GM23248 (cell line): ENCODE measurements at regions not wholly inside any gene's neighbourhood (a gene's known extent, or its start where the extent isn't known, plus 50 kb on each side); places are given as distances from the start of the nearest gene placed in this dataset.

Experiments used
- DNase-seq: peaks from one replicate; pipeline ENCODE4 v3.0.0-alpha.2; 2015
- H2AFZ ChIP-seq: fragments of 200-600 bp; sonication (generic); 2 replicates; pipeline ENCODE4 v1.6.1; 2016; ENCODE audit warnings: antibody characterized with exemption
- H3F3A ChIP-seq: fragments of 200-600 bp; sonication (generic); 2 replicates; pipeline ENCODE4 v1.6.1; 2016; ENCODE audit warnings: mild to moderate bottlenecking, antibody characterized with exemption, mixed run types; ENCODE audit not compliant: insufficient read depth
- H3K27ac ChIP-seq: fragments of 200-600 bp; sonication (generic); 2 replicates; pipeline ENCODE4 v1.5.1; 2016; ENCODE audit warnings: mild to moderate bottlenecking
- H3K27me3 ChIP-seq: fragments of 200-600 bp; sonication (generic); replicated peaks from 2 replicates; pipeline ENCODE4 v1.6.1; 2016; ENCODE audit warnings: mild to moderate bottlenecking; ENCODE audit not compliant: insufficient read depth
- H3K36me3 ChIP-seq: fragments of 200-600 bp; sonication (generic); 2 replicates; pipeline ENCODE4 v1.6.1; 2016; ENCODE audit warnings: low read depth, mild to moderate bottlenecking
- H3K4me1 ChIP-seq: fragments of 200-600 bp; sonication (generic); 2 replicates; pipeline ENCODE4 v1.6.1; 2016; ENCODE audit warnings: mild to moderate bottlenecking; ENCODE audit not compliant: insufficient read depth
- H3K4me2 ChIP-seq: fragments of 200-600 bp; sonication (generic); one replicate; pipeline ENCODE4 v1.6.1; 2016; ENCODE audit warnings: mild to moderate bottlenecking; ENCODE audit not compliant: unreplicated experiment
- H3K4me3 ChIP-seq: fragments of 200-600 bp; sonication (generic); 2 replicates; pipeline ENCODE4 v1.5.1; 2016; ENCODE audit warnings: mild to moderate bottlenecking
- H3K79me2 ChIP-seq: fragments of 200-600 bp; sonication (generic); 2 replicates; pipeline ENCODE4 v1.6.1; 2016; ENCODE audit warnings: mild to moderate bottlenecking; ENCODE audit not compliant: insufficient read depth
- H3K9ac ChIP-seq: fragments of 200-600 bp; sonication (generic); 2 replicates; pipeline ENCODE4 v1.6.1; 2016; ENCODE audit warnings: mild to moderate bottlenecking
- H3K9me2 ChIP-seq: fragments of 200-600 bp; sonication (generic); 2 replicates; pipeline ENCODE4 v1.6.1; 2016; ENCODE audit warnings: mixed run types, mild to moderate bottlenecking, moderate library complexity; ENCODE audit not compliant: insufficient read depth
- H3K9me3 ChIP-seq: fragments of 200-600 bp; sonication (generic); one replicate; pipeline ENCODE4 v1.6.1; 2017; ENCODE audit warnings: low read depth
- H4K20me1 ChIP-seq: fragments of 200-600 bp; sonication (generic); 2 replicates; pipeline ENCODE4 v1.6.0; 2016; ENCODE audit not compliant: insufficient read depth
- EZH2 ChIP-seq: fragments of 200-600 bp; sonication (generic); IDR thresholded peaks from 2 replicates; pipeline ENCODE4 v1.6.1; 2018; ENCODE audit warnings: antibody characterized with exemption, mild to moderate bottlenecking; ENCODE audit not compliant: insufficient read depth, poor library complexity, severe bottlenecking
- EZH2phosphoT487 ChIP-seq: fragments of 200-600 bp; sonication (generic); IDR thresholded peaks from 2 replicates; pipeline ENCODE4 v1.6.1; 2018; ENCODE audit warnings: antibody characterized with exemption, moderate library complexity, mild to moderate bottlenecking, low read depth; ENCODE audit not compliant: insufficient read depth
- WGBS, 2 experiments: methylation state at CpG; one replicate each; pipeline ENCODE4 v1.1.6; 2015 to 2017; ENCODE audit warnings: low lambda C conversion rate in 2 of 2, low coverage in 1 of 2; ENCODE audit errors: missing lambda C conversion rate in 2 of 2; 5-methylcytosine and 5-hydroxymethylcytosine counted together
- in situ Hi-C: fragments of 300-500 bp; cut with MboI; formaldehyde crosslinking; loops from 2 replicates; pipeline ENCODE4 v1.15.0; 2020

- peak; percentile 90 for DNase-seq
Observed at GRCh38 chr22:46085828-46086576, 64.3 kb upstream of the PPARA start.

GRCh38 chr22:46086577-46087335 lies 63.6 kb upstream of the PPARA start:
- WGBS, 2 experiments: 6 to 8% methylated on average over 18 of the region's 18 CpGs

More at GRCh38 chr22:46085828-46086576, 64.3 kb upstream of the PPARA start:
- Histone ChIP-seq H3K4me3 (peak overlapping the region; percentile 97), H4K20me1 (0 out of 2 replicates have a peak, but pooled peaks cover 3% of the 10 kb centered on the region), H3K79me2 (peaks cover 100% of the 10 kb centered on the region), H3K27me3 (no peaks in the 10 kb centered on the region), H3K4me1 (peaks cover 53% of the 10 kb centered on the region), H3K27ac (peak overlapping the region; percentile 99), H3F3A (peaks cover 82% of the 10 kb centered on the region), H3K9ac (peak overlapping the region; percentile 99), H3K4me2 (peak overlapping the region; percentile 96), H3K9me2 (no peaks in the 10 kb centered on the region), H3K36me3 (peaks cover 51% of the 10 kb centered on the region), H2AFZ (no peak overlapping the region), H3K9me3 (no peaks in the 10 kb centered on the region)
- in situ Hi-C loops: loop anchor here (10.0 kb wide), 1 partner anchor 81 kb away; no protein-coding TSS in a partner anchor
- TF ChIP-seq EZH2phosphoT487: no peak
- no peak for TF ChIP-seq EZH2
- WGBS, 2 experiments: 1% methylated on average over 35 to 37 of the region's 37 CpGs

GRCh38 chr22:46087336-46087690 lies 63.0 kb upstream of the PPARA start:
- no peaks in the 10 kb centered on the region for H3K9me2 ChIP-seq
- H3K27ac ChIP-seq: peak overlapping the region; percentile 99
- H3K9ac ChIP-seq: peak overlapping the region; percentile 99
- H3F3A ChIP-seq: peaks cover 82% of the 10 kb centered on the region
- no peaks in the 10 kb centered on the region for H3K9me3 ChIP-seq
- in situ Hi-C loops: loop anchor here (10.0 kb wide), 1 partner anchor 83 kb away; no protein-coding TSS in a partner anchor
- no peak overlapping the region for H2AFZ ChIP-seq
- H4K20me1 ChIP-seq: peaks cover 3% of the 10 kb centered on the region; the same call in 1 of the 2 replicates
- no peak for DNase-seq
- TF ChIP-seq EZH2phosphoT487 (no peak), EZH2 (no peak)
- H3K4me1 ChIP-seq: peaks cover 67% of the 10 kb centered on the region
- H3K4me2 ChIP-seq: peak overlapping the region; percentile 96
- no peaks in the 10 kb centered on the region for H3K27me3 ChIP-seq
- H3K79me2 ChIP-seq: peaks cover 100% of the 10 kb centered on the region
- WGBS, 2 experiments: 3% methylated on average over 12 to 14 of the region's 14 CpGs
- peak overlapping the region; percentile 97 for H3K4me3 ChIP-seq
- H3K36me3 ChIP-seq: peaks cover 49% of the 10 kb centered on the region

More at GRCh38 chr22:46086577-46087335, 63.6 kb upstream of the PPARA start:
- peaks cover 61% of the 10 kb centered on the region for H3K4me1 ChIP-seq
- peak overlapping the region; percentile 99 for H3K9ac ChIP-seq
- H4K20me1 ChIP-seq: peaks cover 3% of the 10 kb centered on the region; the same call in 1 of the 2 replicates
- no peaks in the 10 kb centered on the region for H3K9me3 ChIP-seq
- in situ Hi-C loops: loop anchor here (10.0 kb wide), 1 partner anchor 82 kb away; no protein-coding TSS in a partner anchor
- DNase-seq: peak; percentile 86
- peaks cover 82% of the 10 kb centered on the region for H3F3A ChIP-seq
- H3K4me2 ChIP-seq: peak overlapping the region; percentile 96
- peak overlapping the region; percentile 99 for H3K27ac ChIP-seq
- peaks cover 51% of the 10 kb centered on the region for H3K36me3 ChIP-seq
- H3K27me3 ChIP-seq: no peaks in the 10 kb centered on the region
- peak overlapping the region; percentile 97 for H3K4me3 ChIP-seq
- no peak overlapping the region for H2AFZ ChIP-seq
- no peaks in the 10 kb centered on the region for H3K9me2 ChIP-seq
- peaks cover 100% of the 10 kb centered on the region for H3K79me2 ChIP-seq
- no peak for TF ChIP-seq EZH2phosphoT487
- no peak for TF ChIP-seq EZH2

- Histone ChIP-seq H3K4me3 (peak overlapping the region; percentile 97), H2AFZ (no peak overlapping the region), H3K36me3 (peaks cover 49% of the 10 kb centered on the region), H4K20me1 (peaks cover 1% of the 10 kb centered on the region; the same call in 1 of the 2 replicates), H3K4me1 (peaks cover 72% of the 10 kb centered on the region), H3K9me2 (no peaks in the 10 kb centered on the region), H3K9ac (peak overlapping the region; percentile 99), H3K9me3 (no peaks in the 10 kb centered on the region), H3F3A (peaks cover 82% of the 10 kb centered on the region), H3K27ac (peak overlapping the region; percentile 99), H3K4me2 (peak overlapping the region; percentile 96), H3K79me2 (peaks cover 100% of the 10 kb centered on the region), H3K27me3 (no peaks in the 10 kb centered on the region)
- DNase-seq: peak; percentile 96
- 1% methylated on average over 22 of the region's 22 CpGs for WGBS, 2 experiments
- TF ChIP-seq EZH2 (no peak), EZH2phosphoT487 (no peak)
- in situ Hi-C loops: loop anchor here (10.0 kb wide), 1 partner anchor 83 kb away; no protein-coding TSS in a partner anchor
Observed at GRCh38 chr22:46087816-46088277, 62.5 kb upstream of the PPARA start.
